Right lobe of liver (tissue), 6 donors: ENCODE measurements at regions not wholly inside any gene's neighbourhood (a gene's known extent, or its start where the extent isn't known, plus 50 kb on each side); places are given as distances from the start of the nearest gene placed in this dataset.

Experiments
- ATAC-seq, 4 donors: fragments of 200-7000 bp; cut with Tn5 transposase; one replicate each; pipeline ENCODE4 v1.9.1; 2020; ENCODE audit warnings: mild to moderate bottlenecking in 4 of 4, moderate library complexity in 4 of 4
- DNase-seq, 3 donors: peaks; one replicate each; pipeline ENCODE4 v3.0.0-alpha.2; 2020
- H3K27ac ChIP-seq, 3 donors: fragments of 200-600 bp; one replicate each; pipeline ENCODE4 v1.8.0; 2022
- H3K27me3 ChIP-seq, 2 donors: fragments of 200-600 bp; one replicate each; pipeline ENCODE4 v1.8.0; 2022
- H3K36me3 ChIP-seq, 4 donors: fragments of 200-600 bp; sonication (generic) in 1 of 4; one replicate each; pipeline versions ENCODE4 v1.5.1 to v1.8.0; 2017 to 2022; ENCODE audit warnings: control low read depth in 1 of 4
- H3K4me1 ChIP-seq, 4 donors: fragments of 200-600 bp; sonication (generic) in 1 of 4; one replicate each; pipeline versions ENCODE4 v1.5.1 to v1.8.0; 2017 to 2022; ENCODE audit warnings: control low read depth in 1 of 4
- H3K4me3 ChIP-seq, 3 donors: fragments of 200-600 bp; one replicate each; pipeline ENCODE4 v1.8.0; 2022
- H3K9me3 ChIP-seq, 4 donors: fragments of 200-600 bp; sonication (generic) in 1 of 4; one replicate each; pipeline versions ENCODE4 v1.5.1 to v1.8.0; 2017 to 2022; ENCODE audit warnings: control low read depth in 1 of 4
- CTCF ChIP-seq, 4 donors: fragments of 200-600 bp in 3 of 4; fragments of 450-650 bp in 1 of 4; IDR thresholded peaks; one replicate each; pipeline versions ENCODE4 v1.5.1 to v1.8.0; 2016 to 2022; ENCODE audit warnings: antibody characterized with exemption in 4 of 4, mild to moderate bottlenecking in 2 of 4
- POLR2A ChIP-seq: fragments of 450-650 bp; IDR thresholded peaks from one replicate; pipeline ENCODE4 v1.6.1; 2017; ENCODE audit warnings: antibody characterized with exemption, mild to moderate bottlenecking
- WGBS: methylation state at CpG from one replicate; pipeline ENCODE4 v1.1.6; 2018; ENCODE audit warnings: low coverage, low lambda C conversion rate; ENCODE audit not compliant: insufficient coverage; ENCODE audit errors: missing lambda C conversion rate; 5-methylcytosine and 5-hydroxymethylcytosine counted together
- intact Hi-C, 2 donors: fragments of 100-400 bp; cut with DNase I; formaldehyde crosslinking; loops; one replicate each; pipeline versions ENCODE4 v1.11.2 to v1.14.1; 2022
- donor health status: DM: no; HTN: yes; CAD: no.
- donor health status: DM: no; HTN: no; CAD: no.
- donor health status: DM: no; HTN: no; CAD: no.
- donor health status: DM: no; HTN: yes; CAD: no.
- donor health status: DM: no; HTN: yes; CAD: no.

GRCh38 chr4:17328141-17328815, 183.6 kb downstream of the QDPR start:
- H3K27me3 ChIP-seq, result no peaks in the 10 kb centered on the region
- no peaks in the 10 kb centered on the region for H3K9me3 ChIP-seq
- H3K4me3 ChIP-seq, result no peak overlapping the region
- DNase-seq, result no peak
- H3K4me1 ChIP-seq, result no peaks in the 10 kb centered on the region
- no peaks in the 10 kb centered on the region for H3K36me3 ChIP-seq
- no peak overlapping the region for H3K27ac ChIP-seq
- intact Hi-C loops, result no loop called here
- no peak for TF ChIP-seq CTCF (IDR thresholded peaks at IDR 0.05)
- no peak for TF ChIP-seq POLR2A
- peak in 1 of 4 donors; percentile 27 for ATAC-seq
- WGBS, result 52% methylated on average over 5 of the region's 5 CpGs

GRCh38 chr4:17327591-17327990, 184.3 kb downstream of the QDPR start:
- Histone ChIP-seq H3K27ac (no peak overlapping the region), H3K4me1 (no peaks in the 10 kb centered on the region), H3K9me3 (no peaks in the 10 kb centered on the region), H3K4me3 (no peak overlapping the region), H3K36me3 (no peaks in the 10 kb centered on the region), H3K27me3 (no peaks in the 10 kb centered on the region)
- TF ChIP-seq POLR2A (no peak), CTCF (IDR thresholded peaks at IDR 0.05) (no peak)
- ATAC-seq, result no peak
- DNase-seq, result no peak
- intact Hi-C loops, result no loop called here
- WGBS, result 78% methylated on average over 6 of the region's 6 CpGs

- Histone ChIP-seq H3K4me1 (no peaks in the 10 kb centered on the region), H3K27me3 (no peaks in the 10 kb centered on the region), H3K27ac (no peak overlapping the region), H3K9me3 (no peaks in the 10 kb centered on the region), H3K4me3 (no peak overlapping the region), H3K36me3 (no peaks in the 10 kb centered on the region)
- no peak for DNase-seq
- 49% methylated on average over 2 of the region's 2 CpGs for WGBS
- ATAC-seq, result no peak
- intact Hi-C loops, result no loop called here
- TF ChIP-seq POLR2A, result no peak
- TF ChIP-seq CTCF (IDR thresholded peaks at IDR 0.05), result no peak
Measured at GRCh38 chr4:17326756-17327155, 185.1 kb downstream of the QDPR start.

- Histone ChIP-seq H3K4me3 (no peak overlapping the region), H3K4me1 (no peaks in the 10 kb centered on the region), H3K9me3 (no peaks in the 10 kb centered on the region), H3K27ac (no peak overlapping the region), H3K36me3 (no peaks in the 10 kb centered on the region), H3K27me3 (no peaks in the 10 kb centered on the region)
- ATAC-seq (no peak), DNase-seq (no peak)
- 76% methylated on average over 2 of the region's 2 CpGs for WGBS
- no peak for TF ChIP-seq CTCF (IDR thresholded peaks at IDR 0.05)
- TF ChIP-seq POLR2A, result no peak
- intact Hi-C loops, result no loop called here
Measured at GRCh38 chr4:17325098-17325497, 186.8 kb downstream of the QDPR start.

- Histone ChIP-seq H3K4me3 (no peak overlapping the region), H3K36me3 (no peaks in the 10 kb centered on the region), H3K27ac (no peak overlapping the region), H3K4me1 (no peaks in the 10 kb centered on the region), H3K27me3 (no peaks in the 10 kb centered on the region), H3K9me3 (no peaks in the 10 kb centered on the region)
- ATAC-seq, result peak; percentile 60 to 80 (median 72)
- DNase-seq, result no peak
- intact Hi-C loops, result no loop called here
- TF ChIP-seq POLR2A (no peak), CTCF (IDR thresholded peaks at IDR 0.05) (peak; percentile 53 to 67 (median 60))
- WGBS, result 6% methylated on average over 11 of the region's 11 CpGs
Measured at GRCh38 chr4:17324386-17324830, 187.5 kb downstream of the QDPR start.
